H9 (cell line): ENCODE measurements at regions not wholly inside any gene's neighbourhood (a gene's known extent, or its start where the extent isn't known, plus 50 kb on each side); places are given as distances from the start of the nearest gene placed in this dataset.

Experiments
- DNase-seq: peaks from one replicate; pipeline ENCODE4 v3.0.0-alpha.2; 2017
- H2AFZ ChIP-seq: one replicate; pipeline ENCODE4 v1.6.1; 2013; ENCODE audit warnings: mild to moderate bottlenecking, low read length, control low read depth, moderate library complexity
- H2AK5ac ChIP-seq: 2 replicates; pipeline ENCODE4 v1.6.1; 2013; ENCODE audit warnings: low read length, control low read depth, mixed read lengths; ENCODE audit not compliant: insufficient read length
- H2BK120ac ChIP-seq: one replicate; pipeline ENCODE4 v1.6.1; 2013; ENCODE audit warnings: low read depth, mild to moderate bottlenecking, low read length, control low read depth, inconsistent platforms; ENCODE audit not compliant: poor library complexity, severe bottlenecking
- H2BK12ac ChIP-seq: 2 replicates; pipeline ENCODE4 v1.6.1; 2013; ENCODE audit warnings: low read length, control low read depth, mixed read lengths, low read depth; ENCODE audit not compliant: insufficient read length
- H2BK15ac ChIP-seq: 2 replicates; pipeline ENCODE4 v1.6.1; 2013; ENCODE audit warnings: low read depth, low read length, control low read depth
- H2BK20ac ChIP-seq: one replicate; pipeline ENCODE4 v1.6.1; 2013; ENCODE audit warnings: low read depth, mild to moderate bottlenecking, low read length, control low read depth, inconsistent platforms; ENCODE audit not compliant: poor library complexity, severe bottlenecking
- H2BK5ac ChIP-seq: 2 replicates; pipeline ENCODE4 v1.6.1; 2013; ENCODE audit warnings: low read length, control low read depth, mixed read lengths; ENCODE audit not compliant: insufficient read length
- H3K14ac ChIP-seq: 2 replicates; pipeline ENCODE4 v1.6.1; 2013; ENCODE audit warnings: low read length, control low read depth; ENCODE audit not compliant: insufficient read depth
- H3K18ac ChIP-seq: 2 replicates; pipeline ENCODE4 v1.6.1; 2013; ENCODE audit warnings: low read depth, mild to moderate bottlenecking, mixed read lengths, low read length, control low read depth; ENCODE audit not compliant: insufficient read length
- H3K23ac ChIP-seq: 2 replicates; pipeline ENCODE4 v1.6.1; 2013; ENCODE audit warnings: low read length, control low read depth, mixed read lengths, low read depth; ENCODE audit not compliant: insufficient read length
- H3K23me2 ChIP-seq: 2 replicates; pipeline ENCODE4 v1.6.1; 2013; ENCODE audit warnings: low read depth, mild to moderate bottlenecking, mixed read lengths, low read length, control low read depth; ENCODE audit not compliant: insufficient read length, poor library complexity, severe bottlenecking
- H3K27ac ChIP-seq: 2 replicates; pipeline ENCODE4 v1.5.1; 2013; ENCODE audit warnings: low read length, control low read depth, mixed read lengths, low read depth; ENCODE audit not compliant: insufficient read length
- H3K27me3 ChIP-seq: 2 replicates; pipeline ENCODE4 v1.6.1; 2013; ENCODE audit warnings: low read length, control low read depth, inconsistent platforms; ENCODE audit not compliant: insufficient read depth
- H3K4ac ChIP-seq: 2 replicates; pipeline ENCODE4 v1.6.1; 2013; ENCODE audit warnings: low read depth, mild to moderate bottlenecking, control low read depth, inconsistent platforms, low read length, moderate library complexity
- H3K4me1 ChIP-seq: 2 replicates; pipeline ENCODE4 v1.6.1; 2013; ENCODE audit warnings: low read length, control low read depth, inconsistent platforms; ENCODE audit not compliant: insufficient read depth
- H3K4me2 ChIP-seq: 2 replicates; pipeline ENCODE4 v1.6.1; 2013; ENCODE audit warnings: low read length, control low read depth, mixed read lengths; ENCODE audit not compliant: insufficient read length, insufficient read depth
- H3K56ac ChIP-seq: 2 replicates; pipeline ENCODE4 v1.6.1; 2013; ENCODE audit warnings: low read depth, mild to moderate bottlenecking, mixed read lengths, low read length, control low read depth; ENCODE audit not compliant: insufficient read length
- H3K79me1 ChIP-seq: 2 replicates; pipeline ENCODE4 v1.6.1; 2013; ENCODE audit warnings: low read depth, mild to moderate bottlenecking, moderate library complexity, low read length, control low read depth, inconsistent platforms; ENCODE audit not compliant: insufficient read depth, poor library complexity, severe bottlenecking
- H3K79me2 ChIP-seq: 2 replicates; pipeline ENCODE4 v1.6.1; 2013; ENCODE audit warnings: low read length, control low read depth, inconsistent platforms; ENCODE audit not compliant: insufficient read depth
- H3K9ac ChIP-seq: 2 replicates; pipeline ENCODE4 v1.6.1; 2013; ENCODE audit warnings: low read length, control low read depth, mixed read lengths; ENCODE audit not compliant: insufficient read length; ENCODE audit errors: extremely low read depth
- H3K9me3 ChIP-seq: one replicate; pipeline ENCODE4 v1.6.1; 2013; ENCODE audit warnings: low read depth, low read length, inconsistent platforms; ENCODE audit not compliant: control insufficient read depth
- H3T11ph ChIP-seq: one replicate; pipeline ENCODE4 v1.6.1; 2013; ENCODE audit warnings: mild to moderate bottlenecking, low read length, control low read depth, inconsistent platforms
- H4K20me1 ChIP-seq: one replicate; pipeline ENCODE4 v1.6.1; 2013; ENCODE audit not compliant: control insufficient read depth, insufficient read length, insufficient read depth
- H4K5ac ChIP-seq: 2 replicates; pipeline ENCODE4 v1.6.1; 2013; ENCODE audit warnings: low read depth, mild to moderate bottlenecking, mixed read lengths, low read length, control low read depth; ENCODE audit not compliant: insufficient read length
- H4K8ac ChIP-seq: replicated peaks from 2 replicates; pipeline ENCODE4 v1.6.1; 2013; ENCODE audit warnings: low read length, control low read depth, mixed read lengths, low read depth; ENCODE audit not compliant: insufficient read length
- H4K91ac ChIP-seq: 2 replicates; pipeline ENCODE4 v1.6.1; 2013; ENCODE audit warnings: low read depth, mild to moderate bottlenecking, moderate library complexity, mixed read lengths, low read length, control low read depth; ENCODE audit not compliant: insufficient read length
- H3K27ac Mint-ChIP-seq, 3 experiments: 2 replicates in 2 of 3; 3 replicates in 1 of 3; pipeline ENCODE4 v1.8.0; 2020 to 2021; ENCODE audit warnings: mixed read lengths in 3 of 3, mild to moderate bottlenecking in 1 of 3, moderate library complexity in 1 of 3
- H3K27me3 Mint-ChIP-seq: 2 replicates; pipeline ENCODE4 v1.8.0; 2021; ENCODE audit warnings: low read depth, mild to moderate bottlenecking, moderate library complexity, mixed read lengths
- H3K36me3 Mint-ChIP-seq, 3 experiments: 2 replicates in 2 of 3; 3 replicates in 1 of 3; pipeline ENCODE4 v1.8.0; 2020 to 2021; ENCODE audit warnings: low read depth in 3 of 3, mixed read lengths in 3 of 3; ENCODE audit not compliant: insufficient read depth in 1 of 3
- H3K4me1 Mint-ChIP-seq, 2 experiments: 2 replicates each; pipeline ENCODE4 v1.8.0; 2020; ENCODE audit warnings: mixed read lengths in 2 of 2
- H3K4me3 Mint-ChIP-seq, 2 experiments: 2 replicates in 1 of 2; 3 replicates in 1 of 2; pipeline ENCODE4 v1.8.0; 2020 to 2021; ENCODE audit warnings: mild to moderate bottlenecking in 2 of 2, mixed read lengths in 2 of 2, moderate library complexity in 1 of 2
- H3K9me3 Mint-ChIP-seq, 2 experiments: 2 replicates in 1 of 2; 3 replicates in 1 of 2; pipeline ENCODE4 v1.8.0; 2020; ENCODE audit warnings: mild to moderate bottlenecking in 2 of 2, mixed read lengths in 2 of 2, moderate library complexity in 1 of 2
- WGBS: extraction: QIAGEN DNeasy Blood & Tissue Kit; methylation state at CpG from one replicate; pipeline ENCODE4 v1.1.7; 2013; ENCODE audit warnings: missing lambda C conversion rate, low lambda C conversion rate, mixed read lengths; ENCODE audit not compliant: insufficient read length; ENCODE audit errors: extremely low coverage; 5-methylcytosine and 5-hydroxymethylcytosine counted together
- TF ChIP-seq, protein P1 (sequence below): fragments of 200-600 bp; sonication (generic); conservative IDR thresholded peaks from 3 replicates; pipeline ENCODE4 v1.8.0; 2021; ENCODE audit warnings: antibody characterized with exemption, mild to moderate bottlenecking

DNA sequence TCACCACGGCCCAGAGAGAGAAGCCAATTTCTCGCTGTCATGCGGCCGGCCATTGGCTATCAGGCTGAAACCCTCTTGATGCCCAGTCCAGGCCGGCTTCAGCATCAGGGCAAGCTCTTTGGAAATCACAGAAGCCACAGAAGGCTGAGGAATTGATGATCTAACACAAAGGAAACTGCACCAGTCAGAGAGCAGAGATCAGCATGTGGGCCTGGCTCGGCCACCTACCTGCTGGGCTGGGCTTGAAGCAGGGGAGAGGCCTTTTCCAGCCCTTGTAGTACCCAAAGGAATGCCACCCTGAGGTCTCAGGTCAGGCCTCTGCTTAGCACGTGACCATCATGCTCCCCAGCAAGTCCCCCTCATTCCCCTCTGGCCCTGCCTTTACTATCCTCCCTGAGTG lies 119.1 kb downstream of the TLE3 start:
- no CpG with 5 or more reads among the region's 7 CpGs for WGBS
- Histone ChIP-seq H3K9me3 (no peaks in the 10 kb centered on the region), H3K4me2 (no peak overlapping the region), H3K27me3 (no peaks in the 10 kb centered on the region), H4K91ac (no peak overlapping the region), H3K18ac (no peak overlapping the region), H3K23ac (no peak overlapping the region), H2BK120ac (no peak overlapping the region), H3K23me2 (no peaks in the 10 kb centered on the region), H2AK5ac (no peak overlapping the region), H3K79me1 (no peaks in the 10 kb centered on the region), H4K20me1 (no peaks in the 10 kb centered on the region), H4K8ac (no peak overlapping the region), H3K79me2 (no peaks in the 10 kb centered on the region), H3K9ac (no peak overlapping the region), H3K27ac (no peak overlapping the region), H3K4ac (no peak overlapping the region), H3K4me1 (0 out of 2 replicates have a peak, but pooled peaks cover 3% of the 10 kb centered on the region), H3T11ph (no peak overlapping the region), H2BK5ac (no peak overlapping the region), H3K56ac (no peak overlapping the region), H4K5ac (no peak overlapping the region), H2BK15ac (no peak overlapping the region), H2BK12ac (no peak overlapping the region), H2BK20ac (no peak overlapping the region), H3K14ac (no peak overlapping the region), H2AFZ (no peak overlapping the region)
- TF ChIP-seq, protein P1, sequence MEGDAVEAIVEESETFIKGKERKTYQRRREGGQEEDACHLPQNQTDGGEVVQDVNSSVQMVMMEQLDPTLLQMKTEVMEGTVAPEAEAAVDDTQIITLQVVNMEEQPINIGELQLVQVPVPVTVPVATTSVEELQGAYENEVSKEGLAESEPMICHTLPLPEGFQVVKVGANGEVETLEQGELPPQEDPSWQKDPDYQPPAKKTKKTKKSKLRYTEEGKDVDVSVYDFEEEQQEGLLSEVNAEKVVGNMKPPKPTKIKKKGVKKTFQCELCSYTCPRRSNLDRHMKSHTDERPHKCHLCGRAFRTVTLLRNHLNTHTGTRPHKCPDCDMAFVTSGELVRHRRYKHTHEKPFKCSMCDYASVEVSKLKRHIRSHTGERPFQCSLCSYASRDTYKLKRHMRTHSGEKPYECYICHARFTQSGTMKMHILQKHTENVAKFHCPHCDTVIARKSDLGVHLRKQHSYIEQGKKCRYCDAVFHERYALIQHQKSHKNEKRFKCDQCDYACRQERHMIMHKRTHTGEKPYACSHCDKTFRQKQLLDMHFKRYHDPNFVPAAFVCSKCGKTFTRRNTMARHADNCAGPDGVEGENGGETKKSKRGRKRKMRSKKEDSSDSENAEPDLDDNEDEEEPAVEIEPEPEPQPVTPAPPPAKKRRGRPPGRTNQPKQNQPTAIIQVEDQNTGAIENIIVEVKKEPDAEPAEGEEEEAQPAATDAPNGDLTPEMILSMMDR, result no peak
- Mint-ChIP-seq H3K27me3 (peaks cover 9% of the 10 kb centered on the region), H3K9me3 (no peaks in the 10 kb centered on the region; a peak in 3 of 5 replicates), H3K4me3 (no peak overlapping the region), H3K4me1 (peaks cover 14 to 24% of the 10 kb centered on the region in 2 experiments), H3K27ac (no peak overlapping the region), H3K36me3 (no peaks in the 10 kb centered on the region)
- DNase-seq, result no peak
